Ascending aorta (tissue), 2 donors: ENCODE measurements at regions not wholly inside any gene's neighbourhood (a gene's known extent, or its start where the extent isn't known, plus 50 kb on each side); places are given as distances from the start of the nearest gene placed in this dataset.
"Not testable (repeated sequence)": the region's sequence is repeated elsewhere in the genome, so short reads cannot be mapped to it uniquely, and the experiment has no call there.

ENCODE experiments used
- DNase-seq, 2 donors: peaks; one replicate each; pipeline ENCODE4 v3.0.0-alpha.2; 2019; ENCODE audit warnings: low spot score in 2 of 2
- H3K27ac ChIP-seq, 2 donors: fragments of 200-600 bp; sonication (generic); one replicate each; pipeline ENCODE4 v1.5.1; 2016 to 2017; ENCODE audit warnings: mild to moderate bottlenecking in 1 of 2
- H3K27me3 ChIP-seq: fragments of 200-600 bp; sonication (generic); one replicate; pipeline ENCODE4 v1.5.1; 2017
- H3K36me3 ChIP-seq, 2 donors: fragments of 200-600 bp; sonication (generic); one replicate each; pipeline ENCODE4 v1.5.1; 2016
- H3K4me1 ChIP-seq, 2 donors: fragments of 200-600 bp; sonication (generic); one replicate each; pipeline ENCODE4 v1.5.1; 2016 to 2017; ENCODE audit warnings: mild to moderate bottlenecking in 1 of 2
- H3K4me3 ChIP-seq, 2 donors: fragments of 200-600 bp; sonication (generic); one replicate each; pipeline ENCODE4 v1.5.1; 2016 to 2017; ENCODE audit warnings: mild to moderate bottlenecking in 1 of 2
- H3K9me3 ChIP-seq, 2 donors: fragments of 200-600 bp; sonication (generic); one replicate each; pipeline ENCODE4 v1.5.1; 2016
- CTCF ChIP-seq, 3 experiments: fragments of 200-600 bp in 2 of 3; fragments of 450-650 bp in 1 of 3; sonication (generic) in 2 of 3; IDR thresholded peaks; one replicate each; pipeline ENCODE4 v1.5.1; 2016 to 2019; ENCODE audit warnings: antibody characterized with exemption in 3 of 3, mild to moderate bottlenecking in 1 of 3, moderate library complexity in 1 of 3
- intact Hi-C: fragments of 100-400 bp; cut with DNase I; formaldehyde crosslinking; loops from one replicate; pipeline ENCODE4 v1.15.1; 2023

GRCh38 chrX:42017971-42018370 is 94.6 kb upstream of the CASK start:
- H3K4me3 ChIP-seq = no peak overlapping the region
- H3K9me3 ChIP-seq = no peaks in the 10 kb centered on the region
- H3K4me1 ChIP-seq = no peaks in the 10 kb centered on the region
- DNase-seq = no peak
- no peak overlapping the region for H3K27ac ChIP-seq
- no peak for TF ChIP-seq CTCF (IDR thresholded peaks at IDR 0.05)
- no peaks in the 10 kb centered on the region for H3K27me3 ChIP-seq
- intact Hi-C loops = no loop called here
- no peaks in the 10 kb centered on the region for H3K36me3 ChIP-seq

- DNase-seq = no peak
- Histone ChIP-seq H3K27me3 (no peaks in the 10 kb centered on the region), H3K36me3 (no peaks in the 10 kb centered on the region), H3K9me3 (no peaks in the 10 kb centered on the region), H3K4me1 (no peaks in the 10 kb centered on the region), H3K4me3 (no peak overlapping the region), H3K27ac (no peak overlapping the region)
- no peak for TF ChIP-seq CTCF (IDR thresholded peaks at IDR 0.05)
- intact Hi-C loops = no loop called here
These were observed 77.5 kb upstream of the CASK start for GRCh38 chrX:42000836-42001235.

- Histone ChIP-seq H3K27ac (no peak overlapping the region), H3K36me3 (no peaks in the 10 kb centered on the region), H3K27me3 (no peaks in the 10 kb centered on the region), H3K4me3 (no peak overlapping the region), H3K9me3 (no peaks in the 10 kb centered on the region), H3K4me1 (no peaks in the 10 kb centered on the region)
- DNase-seq = no peak
- intact Hi-C loops = no loop called here
- TF ChIP-seq CTCF (IDR thresholded peaks at IDR 0.05) = no peak
These were observed 61.3 kb upstream of the CASK start for GRCh38 chrX:41984628-41985027.

GRCh38 chrX:41982953-41983352 is 59.6 kb upstream of the CASK start:
- H3K9me3 ChIP-seq = no peaks in the 10 kb centered on the region
- no peaks in the 10 kb centered on the region for H3K27me3 ChIP-seq
- no peaks in the 10 kb centered on the region for H3K4me1 ChIP-seq
- intact Hi-C loops = no loop called here
- no peak for TF ChIP-seq CTCF (IDR thresholded peaks at IDR 0.05)
- no peak for DNase-seq
- H3K27ac ChIP-seq = no peak overlapping the region
- no peak overlapping the region for H3K4me3 ChIP-seq
- no peaks in the 10 kb centered on the region for H3K36me3 ChIP-seq

- no peaks in the 10 kb centered on the region for H3K27me3 ChIP-seq
- no peak overlapping the region for H3K27ac ChIP-seq
- no peaks in the 10 kb centered on the region for H3K4me1 ChIP-seq
- no peak for TF ChIP-seq CTCF (IDR thresholded peaks at IDR 0.05)
- intact Hi-C loops = no loop called here
- no peak for DNase-seq
- H3K36me3 ChIP-seq = no peaks in the 10 kb centered on the region
- no peaks in the 10 kb centered on the region for H3K9me3 ChIP-seq
- H3K4me3 ChIP-seq = no peak overlapping the region
These were observed 58.2 kb upstream of the CASK start for GRCh38 chrX:41981481-41982013.

- intact Hi-C loops, H3K4me3 ChIP-seq, H3K36me3 ChIP-seq, H3K9me3 ChIP-seq, H3K4me1 ChIP-seq, H3K27ac ChIP-seq, DNase-seq, H3K27me3 ChIP-seq: not testable (repeated sequence)
These were observed 51.3 kb upstream of the CASK start for GRCh38 chrX:41974677-41975076.
